Smooth muscle cell (in vitro differentiated cells): ENCODE measurements at regions not wholly inside any gene's neighbourhood (a gene's known extent, or its start where the extent isn't known, plus 50 kb on each side); places are given as distances from the start of the nearest gene placed in this dataset.

Source experiments
- DNase-seq: peaks from one replicate; lab custom pipeline; 2025; ENCODE audit not compliant: unreplicated experiment; lab: John Stamatoyannopoulos, UW
- H2AFZ ChIP-seq: fragments of 200-600 bp; sonication (generic); 2 replicates; pipeline ENCODE4 v1.6.0; 2016; ENCODE audit warnings: antibody characterized with exemption, low read depth, mild to moderate bottlenecking
- H3F3A ChIP-seq: fragments of 200-600 bp; sonication (generic); 2 replicates; pipeline ENCODE4 v1.6.0; 2017; ENCODE audit warnings: antibody characterized with exemption, low read depth
- H3K27ac ChIP-seq: fragments of 200-600 bp; sonication (generic); 2 replicates; pipeline ENCODE4 v1.5.1; 2016; ENCODE audit warnings: low read depth, mild to moderate bottlenecking
- H3K27me3 ChIP-seq: fragments of 200-600 bp; sonication (generic); 2 replicates; pipeline ENCODE4 v1.6.1; 2016; ENCODE audit warnings: low read depth, mild to moderate bottlenecking
- H3K36me3 ChIP-seq: fragments of 200-600 bp; sonication (generic); 2 replicates; pipeline ENCODE4 v1.5.1; 2016; ENCODE audit warnings: low read depth
- H3K4me1 ChIP-seq: fragments of 200-600 bp; sonication (generic); 2 replicates; pipeline ENCODE4 v1.5.1; 2016; ENCODE audit warnings: low read depth
- H3K4me2 ChIP-seq: fragments of 200-600 bp; sonication (generic); 2 replicates; pipeline ENCODE4 v1.6.0; 2016; ENCODE audit warnings: mild to moderate bottlenecking
- H3K4me3 ChIP-seq: fragments of 200-600 bp; sonication (generic); 2 replicates; pipeline ENCODE4 v1.5.1; 2016; ENCODE audit warnings: mild to moderate bottlenecking
- H3K79me2 ChIP-seq: fragments of 200-600 bp; sonication (generic); 2 replicates; pipeline ENCODE4 v1.6.0; 2016; ENCODE audit warnings: low read depth, mild to moderate bottlenecking
- H3K9ac ChIP-seq: fragments of 200-600 bp; sonication (generic); 2 replicates; pipeline ENCODE4 v1.6.0; 2016; ENCODE audit warnings: low read depth
- H3K9me3 ChIP-seq: fragments of 200-600 bp; sonication (generic); replicated peaks from 2 replicates; pipeline ENCODE4 v1.5.1; 2016; ENCODE audit warnings: low read depth
- H4K20me1 ChIP-seq: fragments of 200-600 bp; sonication (generic); 2 replicates; pipeline ENCODE4 v1.6.0; 2016; ENCODE audit warnings: low read depth
- CTCF ChIP-seq: fragments of 200-600 bp; sonication (generic); IDR thresholded peaks from 2 replicates; pipeline ENCODE4 v1.5.1; 2017; ENCODE audit warnings: borderline replicate concordance, mild to moderate bottlenecking, antibody characterized with exemption; ENCODE audit not compliant: insufficient read depth, poor library complexity, severe bottlenecking
- WGBS: methylation state at CpG from one replicate; pipeline ENCODE4 v1.1.7; 2016; ENCODE audit warnings: low lambda C conversion rate; 5-methylcytosine and 5-hydroxymethylcytosine counted together

- no peaks in the 10 kb centered on the region for H3K9me3 ChIP-seq
- no peak overlapping the region for H2AFZ ChIP-seq
- no peaks in the 10 kb centered on the region for H3K4me1 ChIP-seq
- H3K4me3 ChIP-seq, result no peak overlapping the region
- no peak overlapping the region for H3K4me2 ChIP-seq
- WGBS, result 0% methylated on average over 1 of the region's 1 CpG
- H3F3A ChIP-seq, result no peaks in the 10 kb centered on the region
- H3K27me3 ChIP-seq, result no peaks in the 10 kb centered on the region
- no peaks in the 10 kb centered on the region for H3K79me2 ChIP-seq
- no peak for DNase-seq
- H3K27ac ChIP-seq, result no peak overlapping the region
- no peaks in the 10 kb centered on the region for H3K36me3 ChIP-seq
- H4K20me1 ChIP-seq, result no peaks in the 10 kb centered on the region
- no peak overlapping the region for H3K9ac ChIP-seq
- TF ChIP-seq CTCF, result no peak
Observed at GRCh38 chr6:97870273-97870672, 587.3 kb upstream of the MMS22L start.

GRCh38 chr6:97876711-97877110, 593.7 kb upstream of the MMS22L start:
- Histone ChIP-seq H3K27me3 (no peaks in the 10 kb centered on the region), H3K4me3 (no peak overlapping the region), H3K9ac (no peak overlapping the region), H3K79me2 (no peaks in the 10 kb centered on the region), H4K20me1 (no peaks in the 10 kb centered on the region), H2AFZ (no peak overlapping the region), H3K4me2 (no peak overlapping the region), H3K27ac (no peak overlapping the region), H3K9me3 (no peaks in the 10 kb centered on the region), H3K4me1 (no peaks in the 10 kb centered on the region), H3F3A (no peaks in the 10 kb centered on the region), H3K36me3 (no peaks in the 10 kb centered on the region)
- no peak for TF ChIP-seq CTCF
- WGBS, result 90% methylated on average over 3 of the region's 3 CpGs
- no peak for DNase-seq

- H3K4me2 ChIP-seq, result no peak overlapping the region
- H3K27ac ChIP-seq, result no peak overlapping the region
- TF ChIP-seq CTCF, result no peak
- H3K4me1 ChIP-seq, result no peaks in the 10 kb centered on the region
- H3K9me3 ChIP-seq, result no peaks in the 10 kb centered on the region
- H3K9ac ChIP-seq, result no peak overlapping the region
- H2AFZ ChIP-seq, result no peak overlapping the region
- no peaks in the 10 kb centered on the region for H3K36me3 ChIP-seq
- no peak overlapping the region for H3K4me3 ChIP-seq
- H4K20me1 ChIP-seq, result no peaks in the 10 kb centered on the region
- no peaks in the 10 kb centered on the region for H3K79me2 ChIP-seq
- WGBS, result 94% methylated on average over 3 of the region's 3 CpGs
- H3K27me3 ChIP-seq, result no peaks in the 10 kb centered on the region
- DNase-seq, result no peak
- H3F3A ChIP-seq, result no peaks in the 10 kb centered on the region
Observed at GRCh38 chr6:97882755-97883154, 599.7 kb upstream of the MMS22L start.

GRCh38 chr6:97885325-97885724, 602.3 kb upstream of the MMS22L start:
- H3K4me2 ChIP-seq, result no peak overlapping the region
- WGBS, result 98% methylated on average over 7 of the region's 7 CpGs
- H3K36me3 ChIP-seq, result no peaks in the 10 kb centered on the region
- no peaks in the 10 kb centered on the region for H3F3A ChIP-seq
- H3K4me1 ChIP-seq, result no peaks in the 10 kb centered on the region
- DNase-seq, result no peak
- no peak overlapping the region for H3K9ac ChIP-seq
- no peak overlapping the region for H3K27ac ChIP-seq
- no peaks in the 10 kb centered on the region for H3K27me3 ChIP-seq
- H3K9me3 ChIP-seq, result no peaks in the 10 kb centered on the region
- no peak overlapping the region for H3K4me3 ChIP-seq
- no peak overlapping the region for H2AFZ ChIP-seq
- H4K20me1 ChIP-seq, result no peaks in the 10 kb centered on the region
- no peaks in the 10 kb centered on the region for H3K79me2 ChIP-seq
- no peak for TF ChIP-seq CTCF
